ENCODE measurements at regions not wholly inside any gene's neighbourhood (a gene's known extent, or its start where the extent isn't known, plus 50 kb on each side); places are given as distances from the start of the nearest gene placed in this dataset.
"Not testable (repeated sequence)": the region's sequence is repeated elsewhere in the genome, so short reads cannot be mapped to it uniquely, and the experiment has no call there.

DNA sequence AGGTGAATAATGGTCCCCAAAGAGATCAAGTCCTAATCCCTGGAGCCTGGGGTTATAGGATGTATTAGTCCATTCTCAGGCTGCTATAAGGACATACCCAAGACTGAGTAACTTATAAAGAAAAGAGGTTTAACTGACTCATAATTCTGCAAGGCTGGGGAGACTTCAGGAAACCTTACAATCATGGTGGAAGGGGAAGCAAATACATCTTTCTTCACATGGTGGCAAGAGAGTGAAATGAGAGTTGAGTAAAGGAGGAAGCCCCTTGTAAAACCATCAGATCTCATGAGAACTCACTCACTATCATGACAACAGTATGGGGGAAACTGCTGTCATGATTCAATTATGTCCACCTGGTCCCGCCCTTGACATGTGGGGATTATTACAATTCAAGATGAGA is 142.9 kb upstream of the ANKRD28 start:
- no peak overlapping the region for H3K4me3 ChIP-seq (ENCODE audit: low read length)

DNA sequence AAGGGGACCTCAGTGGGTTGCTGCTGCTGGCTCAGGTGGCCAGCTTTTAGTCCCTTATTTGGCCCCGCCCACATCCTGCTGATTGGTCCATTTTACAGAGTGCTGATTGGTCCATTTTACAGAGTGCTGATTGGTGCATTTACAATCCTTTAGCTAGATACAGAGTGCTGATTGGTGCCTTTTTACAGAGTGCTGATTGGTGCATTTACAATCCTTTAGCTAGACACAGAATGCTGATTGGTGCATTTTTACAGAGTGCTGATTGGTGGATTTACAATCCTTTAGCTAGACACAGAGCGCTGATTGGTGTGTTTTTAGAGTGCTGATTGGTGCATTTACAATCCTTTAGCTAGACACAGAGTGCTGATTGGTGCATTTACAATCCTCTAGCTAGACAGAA is 143.7 kb upstream of the ANKRD28 start:
- not testable (repeated sequence) for H3K9me2 ChIP-seq (ENCODE audit: insufficient read depth, low read length); H3K4me2 ChIP-seq (ENCODE audit: low read length); H2AFZ ChIP-seq (ENCODE audit: low read depth, low read length); H3K79me2 ChIP-seq (replicated peaks; ENCODE audit: insufficient read depth, low read length); H4K20me1 ChIP-seq (ENCODE audit: insufficient read depth); H3F3A ChIP-seq (ENCODE audit: insufficient read depth, low read length, poor library complexity, severe bottlenecking); H3K9me3 ChIP-seq (ENCODE audit: low read length); H3K9ac ChIP-seq (ENCODE audit: low read length); H3K27ac ChIP-seq (ENCODE audit: low read length); H3K4me3 ChIP-seq (ENCODE audit: low read length); H3K27me3 ChIP-seq (ENCODE audit: insufficient read depth, low read depth, low read length); H3K36me3 ChIP-seq (ENCODE audit: insufficient read depth, low read length)

More for the DNA sequence above, 142.9 kb upstream of the ANKRD28 start:
- H3K79me2 ChIP-seq (replicated peaks; ENCODE audit: insufficient read depth, low read length): no peaks in the 10 kb centered on the region
- H3K36me3 ChIP-seq (ENCODE audit: insufficient read depth, low read length): no peaks in the 10 kb centered on the region
- no peak overlapping the region for H3K27ac ChIP-seq (ENCODE audit: low read length)
- no peak overlapping the region for H2AFZ ChIP-seq (ENCODE audit: low read depth, low read length)
- no peak overlapping the region for H3K4me2 ChIP-seq (ENCODE audit: low read length)
- H3F3A ChIP-seq (ENCODE audit: insufficient read depth, low read length, poor library complexity, severe bottlenecking): no peaks in the 10 kb centered on the region
- H3K9me2 ChIP-seq (ENCODE audit: insufficient read depth, low read length): no peaks in the 10 kb centered on the region
- H3K9me3 ChIP-seq (ENCODE audit: low read length): no peaks in the 10 kb centered on the region
- no peaks in the 10 kb centered on the region for H3K27me3 ChIP-seq (ENCODE audit: insufficient read depth, low read depth, low read length)
- H3K9ac ChIP-seq (ENCODE audit: low read length): no peak overlapping the region
- TF ChIP-seq EP300 (conservative IDR thresholded peaks at IDR 0.05; ENCODE audit: poor library complexity, severe bottlenecking) (no peak), MXI1 (conservative IDR thresholded peaks at IDR 0.05; ENCODE audit: poor library complexity, severe bottlenecking) (no peak), EZH2 (IDR thresholded peaks at IDR 0.05; ENCODE audit: borderline replicate concordance, insufficient read depth, low read length, poor library complexity, severe bottlenecking) (no peak), SMC3 (conservative IDR thresholded peaks at IDR 0.05; ENCODE audit: poor library complexity) (no peak), TAF1 (IDR thresholded peaks at IDR 0.05; ENCODE audit: low read depth) (no peak), RAD21 (conservative IDR thresholded peaks at IDR 0.05) (no peak), POLR2AphosphoS5 (IDR thresholded peaks at IDR 0.05) (no peak), REST (IDR thresholded peaks at IDR 0.05; ENCODE audit: borderline replicate concordance) (no peak)
- TF ChIP-seq, protein P1, sequence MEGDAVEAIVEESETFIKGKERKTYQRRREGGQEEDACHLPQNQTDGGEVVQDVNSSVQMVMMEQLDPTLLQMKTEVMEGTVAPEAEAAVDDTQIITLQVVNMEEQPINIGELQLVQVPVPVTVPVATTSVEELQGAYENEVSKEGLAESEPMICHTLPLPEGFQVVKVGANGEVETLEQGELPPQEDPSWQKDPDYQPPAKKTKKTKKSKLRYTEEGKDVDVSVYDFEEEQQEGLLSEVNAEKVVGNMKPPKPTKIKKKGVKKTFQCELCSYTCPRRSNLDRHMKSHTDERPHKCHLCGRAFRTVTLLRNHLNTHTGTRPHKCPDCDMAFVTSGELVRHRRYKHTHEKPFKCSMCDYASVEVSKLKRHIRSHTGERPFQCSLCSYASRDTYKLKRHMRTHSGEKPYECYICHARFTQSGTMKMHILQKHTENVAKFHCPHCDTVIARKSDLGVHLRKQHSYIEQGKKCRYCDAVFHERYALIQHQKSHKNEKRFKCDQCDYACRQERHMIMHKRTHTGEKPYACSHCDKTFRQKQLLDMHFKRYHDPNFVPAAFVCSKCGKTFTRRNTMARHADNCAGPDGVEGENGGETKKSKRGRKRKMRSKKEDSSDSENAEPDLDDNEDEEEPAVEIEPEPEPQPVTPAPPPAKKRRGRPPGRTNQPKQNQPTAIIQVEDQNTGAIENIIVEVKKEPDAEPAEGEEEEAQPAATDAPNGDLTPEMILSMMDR (IDR thresholded peaks at IDR 0.05; ENCODE audit: poor library complexity, severe bottlenecking): no peak
- H4K20me1 ChIP-seq (ENCODE audit: insufficient read depth): no peaks in the 10 kb centered on the region

DNA sequence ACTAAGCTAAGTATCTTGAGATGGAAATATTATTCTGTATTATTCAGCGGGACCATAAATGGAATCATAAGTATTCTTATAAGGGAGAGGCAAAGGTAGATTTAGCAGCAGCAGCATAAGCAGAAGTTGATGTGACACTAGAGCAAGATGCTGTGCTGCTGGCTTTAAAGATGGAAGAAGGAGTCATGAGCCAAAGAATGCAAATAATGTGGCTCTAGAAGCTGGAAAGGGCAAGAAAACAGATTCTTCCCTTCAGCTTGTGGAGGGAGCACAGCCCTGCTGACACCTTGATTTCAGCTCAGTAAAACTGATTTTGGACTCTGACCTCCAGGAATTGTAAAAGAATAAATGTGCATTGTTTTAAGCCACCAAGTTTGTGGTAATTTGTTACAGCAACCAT is 144.2 kb upstream of the ANKRD28 start:
- no peaks in the 10 kb centered on the region for H3K36me3 ChIP-seq (ENCODE audit: insufficient read depth, low read length)

More for the DNA sequence above, 144.2 kb upstream of the ANKRD28 start:
- no peak for TF ChIP-seq MXI1 (conservative IDR thresholded peaks at IDR 0.05; ENCODE audit: poor library complexity, severe bottlenecking)
- TF ChIP-seq, protein P1 (IDR thresholded peaks at IDR 0.05; ENCODE audit: poor library complexity, severe bottlenecking): no peak
- no peak for TF ChIP-seq REST (IDR thresholded peaks at IDR 0.05; ENCODE audit: borderline replicate concordance)
- no peak overlapping the region for H3K27ac ChIP-seq (ENCODE audit: low read length)
- no peak overlapping the region for H3K4me3 ChIP-seq (ENCODE audit: low read length)
- H3K4me2 ChIP-seq (ENCODE audit: low read length): no peak overlapping the region
- H3K79me2 ChIP-seq (replicated peaks; ENCODE audit: insufficient read depth, low read length): no peaks in the 10 kb centered on the region
- H4K20me1 ChIP-seq (ENCODE audit: insufficient read depth): no peaks in the 10 kb centered on the region
- H2AFZ ChIP-seq (ENCODE audit: low read depth, low read length): no peak overlapping the region
- H3K9me3 ChIP-seq (ENCODE audit: low read length): no peaks in the 10 kb centered on the region
- no peaks in the 10 kb centered on the region for H3F3A ChIP-seq (ENCODE audit: insufficient read depth, low read length, poor library complexity, severe bottlenecking)
- no peaks in the 10 kb centered on the region for H3K27me3 ChIP-seq (ENCODE audit: insufficient read depth, low read depth, low read length)
- no peaks in the 10 kb centered on the region for H3K9me2 ChIP-seq (ENCODE audit: insufficient read depth, low read length)
- no peak overlapping the region for H3K9ac ChIP-seq (ENCODE audit: low read length)
